ENCODE measurements at regions not wholly inside any gene's neighbourhood (a gene's known extent, or its start where the extent isn't known, plus 50 kb on each side); places are given as distances from the start of the nearest gene placed in this dataset.

DNA sequence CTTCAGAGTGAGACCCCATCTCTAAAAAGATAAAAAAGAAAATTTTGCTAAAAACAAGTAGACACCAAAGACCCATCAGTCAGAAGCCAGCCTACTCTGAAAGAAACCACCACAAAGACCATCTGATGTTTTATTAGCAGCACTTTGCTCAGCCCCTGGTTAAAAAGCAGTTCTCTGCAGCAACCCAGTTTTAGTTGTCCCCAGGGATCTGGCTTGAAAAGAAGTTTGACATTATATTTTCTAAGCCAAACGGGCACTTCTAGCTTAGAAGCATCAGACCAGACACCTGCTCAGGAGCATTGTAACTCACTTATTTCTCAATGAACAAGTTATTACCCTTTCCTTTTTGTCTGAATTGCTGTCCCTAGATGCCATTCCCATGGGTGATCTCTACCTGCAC, 164.2 kb upstream of the ETAA1 start:
- no peak overlapping the region for H3K4me2 ChIP-seq (ENCODE audit: insufficient read depth, insufficient read length, low read length)
- H3K4ac ChIP-seq (ENCODE audit: low read depth, low read length) = no peak overlapping the region
- Mint-ChIP-seq H3K27ac (no peak overlapping the region), H3K36me3 (ENCODE audit: insufficient read depth in 1 of 3, low read depth in 3 of 3) (no peaks in the 10 kb centered on the region; a peak in 1 of 7 replicates), H3K4me3 (no peak overlapping the region), H3K27me3 (ENCODE audit: low read depth) (no peaks in the 10 kb centered on the region; the same call in 1 of the 2 replicates), H3K9me3 (no peaks in the 10 kb centered on the region), H3K4me1 (no peaks in the 10 kb centered on the region)
- no peak overlapping the region for H4K91ac ChIP-seq (ENCODE audit: insufficient read length, low read depth, low read length)
- no peak overlapping the region for H2BK20ac ChIP-seq (ENCODE audit: low read depth, low read length, poor library complexity, severe bottlenecking)
- H3K18ac ChIP-seq (ENCODE audit: insufficient read length, low read depth, low read length) = no peak overlapping the region
- H3K79me1 ChIP-seq (ENCODE audit: insufficient read depth, low read depth, low read length, poor library complexity, severe bottlenecking) = no peaks in the 10 kb centered on the region
- no peaks in the 10 kb centered on the region for H3K79me2 ChIP-seq (ENCODE audit: insufficient read depth, low read length)
- H2BK5ac ChIP-seq (ENCODE audit: insufficient read length, low read length) = no peak overlapping the region
- H3T11ph ChIP-seq (ENCODE audit: low read length) = no peak overlapping the region
- no peak overlapping the region for H2BK12ac ChIP-seq (ENCODE audit: insufficient read length, low read depth, low read length)
- H4K5ac ChIP-seq (ENCODE audit: insufficient read length, low read depth, low read length) = no peak overlapping the region
- no peak overlapping the region for H3K9ac ChIP-seq (ENCODE audit: extremely low read depth, insufficient read length, low read length)
- WGBS (ENCODE audit: extremely low coverage, insufficient read length, low lambda C conversion rate) = no CpG with 5 or more reads among the region's 1 CpG
- H3K56ac ChIP-seq (ENCODE audit: insufficient read length, low read depth, low read length) = no peak overlapping the region
- H3K9me3 ChIP-seq (ENCODE audit: control insufficient read depth, low read depth, low read length) = no peaks in the 10 kb centered on the region
- H3K27me3 ChIP-seq (ENCODE audit: insufficient read depth, low read length) = no peaks in the 10 kb centered on the region
- TF ChIP-seq, protein P1, sequence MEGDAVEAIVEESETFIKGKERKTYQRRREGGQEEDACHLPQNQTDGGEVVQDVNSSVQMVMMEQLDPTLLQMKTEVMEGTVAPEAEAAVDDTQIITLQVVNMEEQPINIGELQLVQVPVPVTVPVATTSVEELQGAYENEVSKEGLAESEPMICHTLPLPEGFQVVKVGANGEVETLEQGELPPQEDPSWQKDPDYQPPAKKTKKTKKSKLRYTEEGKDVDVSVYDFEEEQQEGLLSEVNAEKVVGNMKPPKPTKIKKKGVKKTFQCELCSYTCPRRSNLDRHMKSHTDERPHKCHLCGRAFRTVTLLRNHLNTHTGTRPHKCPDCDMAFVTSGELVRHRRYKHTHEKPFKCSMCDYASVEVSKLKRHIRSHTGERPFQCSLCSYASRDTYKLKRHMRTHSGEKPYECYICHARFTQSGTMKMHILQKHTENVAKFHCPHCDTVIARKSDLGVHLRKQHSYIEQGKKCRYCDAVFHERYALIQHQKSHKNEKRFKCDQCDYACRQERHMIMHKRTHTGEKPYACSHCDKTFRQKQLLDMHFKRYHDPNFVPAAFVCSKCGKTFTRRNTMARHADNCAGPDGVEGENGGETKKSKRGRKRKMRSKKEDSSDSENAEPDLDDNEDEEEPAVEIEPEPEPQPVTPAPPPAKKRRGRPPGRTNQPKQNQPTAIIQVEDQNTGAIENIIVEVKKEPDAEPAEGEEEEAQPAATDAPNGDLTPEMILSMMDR (conservative IDR thresholded peaks at IDR 0.05) = no peak
- no peaks in the 10 kb centered on the region for H3K4me1 ChIP-seq (ENCODE audit: insufficient read depth, low read length)
- H2AFZ ChIP-seq (ENCODE audit: low read length) = no peak overlapping the region
- H4K8ac ChIP-seq (replicated peaks; ENCODE audit: insufficient read length, low read depth, low read length) = no peak overlapping the region
- no peaks in the 10 kb centered on the region for H3K23me2 ChIP-seq (ENCODE audit: insufficient read length, low read depth, low read length, poor library complexity, severe bottlenecking)
- DNase-seq = no peak
- H2BK15ac ChIP-seq (ENCODE audit: low read depth, low read length) = no peak overlapping the region
- no peak overlapping the region for H3K27ac ChIP-seq (ENCODE audit: insufficient read length, low read depth, low read length)
- no peak overlapping the region for H3K23ac ChIP-seq (ENCODE audit: insufficient read length, low read depth, low read length)
- no peaks in the 10 kb centered on the region for H4K20me1 ChIP-seq (ENCODE audit: control insufficient read depth, insufficient read depth, insufficient read length)
- no peak overlapping the region for H2AK5ac ChIP-seq (ENCODE audit: insufficient read length, low read length)
- no peak overlapping the region for H2BK120ac ChIP-seq (ENCODE audit: low read depth, low read length, poor library complexity, severe bottlenecking)
- no peak overlapping the region for H3K14ac ChIP-seq (ENCODE audit: insufficient read depth, low read length)

Measured in H9 (cell line).